Neural crest cell (in vitro differentiated cells): ENCODE measurements at regions not wholly inside any gene's neighbourhood (a gene's known extent, or its start where the extent isn't known, plus 50 kb on each side); places are given as distances from the start of the nearest gene placed in this dataset.
A peak's percentile ranks its signal among the peaks of the same experiment; 100 is the strongest.

Source experiments
- DNase-seq: peaks from one replicate; pipeline ENCODE4 v3.0.0; 2021; ENCODE audit warnings: low read depth, mixed read lengths, low spot score
- H3K27ac Mint-ChIP-seq: one replicate; pipeline ENCODE4 v1.8.0; 2021; ENCODE audit warnings: mild to moderate bottlenecking, mixed read lengths; ENCODE audit not compliant: unreplicated experiment
- H3K27me3 Mint-ChIP-seq: 2 replicates; pipeline ENCODE4 v1.8.0; 2021; ENCODE audit warnings: low read depth, mild to moderate bottlenecking, mixed read lengths
- H3K36me3 Mint-ChIP-seq: 2 replicates; pipeline ENCODE4 v1.8.0; 2021; ENCODE audit warnings: low read depth, mild to moderate bottlenecking, mixed read lengths
- H3K4me1 Mint-ChIP-seq: 2 replicates; pipeline ENCODE4 v1.8.0; 2021; ENCODE audit warnings: mixed read lengths
- H3K4me3 Mint-ChIP-seq: one replicate; pipeline ENCODE4 v1.8.0; 2021; ENCODE audit warnings: mild to moderate bottlenecking, mixed read lengths
- H3K9me3 Mint-ChIP-seq: 2 replicates; pipeline ENCODE4 v1.8.0; 2021; ENCODE audit warnings: mixed read lengths
- CTCF ChIP-seq: fragments of 200-600 bp; sonication (generic); conservative IDR thresholded peaks from 2 replicates; pipeline ENCODE4 v1.5.0; 2021; ENCODE audit warnings: antibody characterized with exemption, mild to moderate bottlenecking

GRCh38 chr5:148730270-148730669 lies 75.9 kb upstream of the HTR4 start:
- Mint-ChIP-seq H3K4me3 (no peak overlapping the region), H3K36me3 (no peaks in the 10 kb centered on the region), H3K27me3 (peaks cover 12% of the 10 kb centered on the region), H3K27ac (no peak overlapping the region), H3K4me1 (peaks cover 10% of the 10 kb centered on the region), H3K9me3 (no peaks in the 10 kb centered on the region)
- TF ChIP-seq CTCF = no peak
- no peak for DNase-seq

GRCh38 chr5:148730942-148731898 lies 76.9 kb upstream of the HTR4 start:
- H3K9me3 Mint-ChIP-seq = no peaks in the 10 kb centered on the region
- DNase-seq = peak; percentile 64
- TF ChIP-seq CTCF = peak; percentile 99
- no peak overlapping the region for H3K27ac Mint-ChIP-seq
- H3K27me3 Mint-ChIP-seq = peaks cover 12% of the 10 kb centered on the region
- no peak overlapping the region for H3K4me3 Mint-ChIP-seq
- H3K36me3 Mint-ChIP-seq = no peaks in the 10 kb centered on the region
- H3K4me1 Mint-ChIP-seq = peaks cover 10% of the 10 kb centered on the region

GRCh38 chr5:148732692-148733091 lies 78.4 kb upstream of the HTR4 start:
- no peak for TF ChIP-seq CTCF
- Mint-ChIP-seq H3K27me3 (peaks cover 12% of the 10 kb centered on the region), H3K27ac (no peak overlapping the region), H3K4me1 (peaks cover 10% of the 10 kb centered on the region), H3K4me3 (no peak overlapping the region), H3K36me3 (no peaks in the 10 kb centered on the region), H3K9me3 (no peaks in the 10 kb centered on the region)
- DNase-seq = no peak

- DNase-seq = peak; percentile 83
- no peak overlapping the region for H3K4me3 Mint-ChIP-seq
- TF ChIP-seq CTCF = peak; percentile 84
- H3K36me3 Mint-ChIP-seq = no peaks in the 10 kb centered on the region
- H3K9me3 Mint-ChIP-seq = no peaks in the 10 kb centered on the region
- H3K4me1 Mint-ChIP-seq = peaks cover 10% of the 10 kb centered on the region
- no peak overlapping the region for H3K27ac Mint-ChIP-seq
- peaks cover 12% of the 10 kb centered on the region for H3K27me3 Mint-ChIP-seq
These were observed 79.5 kb upstream of the HTR4 start for GRCh38 chr5:148733601-148734438.

GRCh38 chr5:148734518-148734917 lies 80.2 kb upstream of the HTR4 start:
- no peaks in the 10 kb centered on the region for H3K9me3 Mint-ChIP-seq
- no peak for TF ChIP-seq CTCF
- H3K27me3 Mint-ChIP-seq = peaks cover 12% of the 10 kb centered on the region
- no peak overlapping the region for H3K27ac Mint-ChIP-seq
- H3K4me3 Mint-ChIP-seq = no peak overlapping the region
- H3K36me3 Mint-ChIP-seq = no peaks in the 10 kb centered on the region
- no peak for DNase-seq
- H3K4me1 Mint-ChIP-seq = peaks cover 10% of the 10 kb centered on the region
